CD4-positive, alpha-beta T cell (primary cell): ENCODE measurements at regions not wholly inside any gene's neighbourhood (a gene's known extent, or its start where the extent isn't known, plus 50 kb on each side); places are given as distances from the start of the nearest gene placed in this dataset.

Experiments used
- ATAC-seq: fragments of 200-7000 bp; cut with Tn5 transposase; one replicate; pipeline ENCODE4 v1.10.0; 2022; ENCODE audit warnings: mild to moderate bottlenecking; ENCODE audit not compliant: poor library complexity
- CTCF ChIA-PET: fragments of 350-600 bp; sonication (Branson Sonifier 250); formaldehyde crosslinking; loops from one replicate; lab custom pipeline; 2021; ENCODE audit warnings: antibody characterized with exemption, inconsistent platforms; lab: Charles Lee
- POLR2A ChIA-PET: fragments of 350-600 bp; sonication (Branson Sonifier 250); formaldehyde crosslinking; loops from one replicate; lab custom pipeline; 2021; ENCODE audit warnings: antibody characterized with exemption, inconsistent platforms; lab: Charles Lee
- DNase-seq, 14 experiments: peaks; one replicate each; pipeline ENCODE4 v3.0.0-alpha.2; 2013 to 2020; ENCODE audit warnings: mixed read lengths in 2 of 14
- H3K27ac ChIP-seq, 2 donors: one replicate each; pipeline versions ENCODE4 v1.5.1 to v1.7.0; 2013; ENCODE audit warnings: low read length in 2 of 2, low read depth in 1 of 2, mild to moderate bottlenecking in 1 of 2
- H3K27me3 ChIP-seq, 2 experiments: 1 replicate in 1 of 2; 2 replicates in 1 of 2; pipeline versions ENCODE4 v1.6.1 to v1.7.0; 2013; ENCODE audit warnings: low read length in 2 of 2, control low read depth in 1 of 2, mild to moderate bottlenecking in 1 of 2, moderate library complexity in 1 of 2; ENCODE audit not compliant: insufficient read depth in 2 of 2, control insufficient read depth in 1 of 2
- H3K36me3 ChIP-seq: one replicate; pipeline ENCODE4 v1.6.1; 2013; ENCODE audit warnings: low read length, control low read depth; ENCODE audit not compliant: insufficient read depth
- H3K4me1 ChIP-seq: one replicate; pipeline ENCODE4 v1.6.1; 2013; ENCODE audit warnings: low read length, control low read depth; ENCODE audit not compliant: insufficient read depth
- H3K4me3 ChIP-seq: one replicate; pipeline ENCODE4 v1.5.1; 2013; ENCODE audit warnings: mild to moderate bottlenecking, low read length, moderate library complexity
- H3K9me3 ChIP-seq, 2 experiments: 1 replicate in 1 of 2; 2 replicates in 1 of 2; pipeline versions ENCODE4 v1.6.1 to v1.7.0; 2013; ENCODE audit warnings: low read length in 2 of 2, mild to moderate bottlenecking in 2 of 2, control low read depth in 1 of 2, moderate library complexity in 1 of 2; ENCODE audit not compliant: control insufficient read depth in 1 of 2, insufficient read depth in 1 of 2
- H3K27ac Mint-ChIP-seq: one replicate; pipeline ENCODE4 v1.8.0; 2020; ENCODE audit warnings: mixed read lengths
- H3K27me3 Mint-ChIP-seq: one replicate; pipeline ENCODE4 v1.8.0; 2021; ENCODE audit warnings: mixed read lengths
- H3K36me3 Mint-ChIP-seq: one replicate; pipeline ENCODE4 v1.8.0; 2021; ENCODE audit warnings: low read depth, mixed read lengths
- H3K4me1 Mint-ChIP-seq: one replicate; pipeline ENCODE4 v1.8.0; 2021; ENCODE audit warnings: low read depth, mixed read lengths
- H3K4me3 Mint-ChIP-seq: one replicate; pipeline ENCODE4 v1.8.0; 2020; ENCODE audit warnings: mild to moderate bottlenecking, mixed read lengths
- H3K9me3 Mint-ChIP-seq: one replicate; pipeline ENCODE4 v1.8.0; 2020; ENCODE audit warnings: mixed read lengths
- CTCF ChIP-seq: fragments of 200-600 bp; IDR thresholded peaks from one replicate; pipeline ENCODE4 v1.8.0; 2022; ENCODE audit warnings: antibody characterized with exemption, mild to moderate bottlenecking
- intact Hi-C, 2 experiments: fragments of 100-400 bp; cut with DNase I in 1 of 2; cut with micrococcal nuclease in 1 of 2; formaldehyde crosslinking; loops; one replicate each; pipeline versions ENCODE4 v1.15.1 to v1.9.0; 2023 to 2025; cut with DNase I, micrococcal nuclease

GRCh38 chr2:71884303-71885042 is 263.2 kb downstream of the CYP26B1 start:
- no peak for TF ChIP-seq CTCF
- no peak overlapping the region for H3K27ac Mint-ChIP-seq
- Histone ChIP-seq H3K27me3 (peaks cover 0 to 2% of the 10 kb centered on the region in 2 experiments), H3K4me1 (no peaks in the 10 kb centered on the region), H3K27ac (no peak overlapping the region), H3K4me3 (no peak overlapping the region), H3K9me3 (peaks cover 0 to 15% of the 10 kb centered on the region in 2 experiments), H3K36me3 (no peaks in the 10 kb centered on the region)
- ChIA-PET CTCF (no interaction called here), POLR2A (no interaction called here)
- intact Hi-C loops = no loop called here
- H3K27me3 Mint-ChIP-seq = peaks cover 10% of the 10 kb centered on the region
- no peaks in the 10 kb centered on the region for H3K4me1 Mint-ChIP-seq
- DNase-seq (no peak), ATAC-seq (no peak)
- H3K36me3 Mint-ChIP-seq = no peaks in the 10 kb centered on the region
- no peak overlapping the region for H3K4me3 Mint-ChIP-seq
- no peaks in the 10 kb centered on the region for H3K9me3 Mint-ChIP-seq

GRCh38 chr2:71882949-71883472 is 264.7 kb downstream of the CYP26B1 start:
- TF ChIP-seq CTCF = no peak
- ATAC-seq (no peak), DNase-seq (no peak)
- H3K27me3 ChIP-seq = peaks cover 0 to 2% of the 10 kb centered on the region in 2 experiments
- POLR2A ChIA-PET = no interaction called here
- H3K9me3 Mint-ChIP-seq = no peaks in the 10 kb centered on the region
- no peak overlapping the region for H3K4me3 Mint-ChIP-seq
- H3K27me3 Mint-ChIP-seq = peaks cover 9% of the 10 kb centered on the region
- H3K27ac ChIP-seq = no peak overlapping the region
- H3K4me1 ChIP-seq = no peaks in the 10 kb centered on the region
- H3K36me3 ChIP-seq = no peaks in the 10 kb centered on the region
- H3K27ac Mint-ChIP-seq = no peak overlapping the region
- no peak overlapping the region for H3K4me3 ChIP-seq
- H3K4me1 Mint-ChIP-seq = no peaks in the 10 kb centered on the region
- no peaks in the 10 kb centered on the region for H3K36me3 Mint-ChIP-seq
- intact Hi-C loops = no loop called here
- H3K9me3 ChIP-seq = peaks cover 0 to 20% of the 10 kb centered on the region in 2 experiments
- CTCF ChIA-PET = no interaction called here

- no peak for DNase-seq
- no peaks in the 10 kb centered on the region for H3K9me3 Mint-ChIP-seq
- no peak for TF ChIP-seq CTCF
- peaks cover 9% of the 10 kb centered on the region for H3K27me3 Mint-ChIP-seq
- H3K27ac Mint-ChIP-seq = no peak overlapping the region
- CTCF ChIA-PET = no interaction called here
- Histone ChIP-seq H3K4me3 (no peak overlapping the region), H3K27ac (no peak overlapping the region), H3K9me3 (peaks cover 0 to 20% of the 10 kb centered on the region in 2 experiments), H3K36me3 (no peaks in the 10 kb centered on the region), H3K27me3 (peaks cover 0 to 2% of the 10 kb centered on the region in 2 experiments), H3K4me1 (no peaks in the 10 kb centered on the region)
- H3K36me3 Mint-ChIP-seq = no peaks in the 10 kb centered on the region
- no peak overlapping the region for H3K4me3 Mint-ChIP-seq
- no peaks in the 10 kb centered on the region for H3K4me1 Mint-ChIP-seq
- intact Hi-C loops = no loop called here
- ATAC-seq = no peak
- POLR2A ChIA-PET = no interaction called here
Observed at GRCh38 chr2:71882236-71882946, 265.3 kb downstream of the CYP26B1 start.
